ENCODE measurements at regions not wholly inside any gene's neighbourhood (a gene's known extent, or its start where the extent isn't known, plus 50 kb on each side); places are given as distances from the start of the nearest gene placed in this dataset.
A peak's percentile ranks its signal among the peaks of the same experiment; 100 is the strongest.

DNA sequence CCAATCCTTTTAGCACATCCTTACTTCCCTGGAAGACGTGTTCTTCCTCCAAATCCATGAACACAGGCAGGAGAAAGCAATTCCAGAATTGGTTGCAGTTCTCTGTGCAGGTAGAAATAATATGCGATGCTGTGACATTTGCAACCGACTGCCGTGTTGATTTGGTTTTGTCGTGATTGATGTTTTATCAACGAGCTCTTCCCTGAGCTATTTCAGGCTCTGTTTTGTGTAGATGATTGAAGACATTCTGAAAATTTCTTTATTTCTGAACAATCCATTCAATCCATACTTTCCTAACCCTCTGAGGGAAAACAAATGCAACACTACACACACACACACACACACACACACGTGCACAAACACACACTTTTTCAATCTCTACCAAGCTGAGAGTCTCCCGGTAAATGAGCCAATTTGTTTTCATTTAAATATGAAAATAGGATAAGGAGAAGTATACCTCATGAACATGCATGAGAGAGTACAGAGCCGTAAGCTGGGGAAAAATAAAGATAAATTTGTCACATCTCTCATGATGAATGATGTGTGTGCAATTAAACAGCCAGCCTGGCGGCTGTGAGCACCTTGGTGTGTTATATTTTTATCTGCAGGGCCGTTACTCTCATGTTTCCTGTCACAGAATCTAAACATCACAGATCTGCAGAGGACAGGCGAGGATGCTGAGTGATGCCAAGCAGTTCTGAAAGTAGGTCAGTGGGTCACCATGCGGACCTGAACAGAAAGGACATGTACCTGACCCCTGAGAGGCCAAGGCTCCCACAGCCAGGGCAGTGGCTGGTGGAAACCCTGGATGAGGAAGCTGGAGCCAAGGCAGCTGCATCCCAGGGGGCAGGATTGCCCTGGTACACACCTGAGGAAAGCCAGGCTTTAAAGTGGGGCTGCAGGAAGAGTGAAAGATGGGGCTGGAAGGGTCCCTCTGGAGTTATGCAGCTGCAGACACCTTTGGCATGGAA is 64.8 kb downstream of the PDCL3 start:
- DNase-seq = peak; percentile 14

- DNase-seq = no peak
These were observed 65.7 kb downstream of the PDCL3 start for GRCh38 chr2:100628506-100628905.

GRCh38 chr2:100629309-100629708 is 66.5 kb downstream of the PDCL3 start:
- no peak for DNase-seq

DNA sequence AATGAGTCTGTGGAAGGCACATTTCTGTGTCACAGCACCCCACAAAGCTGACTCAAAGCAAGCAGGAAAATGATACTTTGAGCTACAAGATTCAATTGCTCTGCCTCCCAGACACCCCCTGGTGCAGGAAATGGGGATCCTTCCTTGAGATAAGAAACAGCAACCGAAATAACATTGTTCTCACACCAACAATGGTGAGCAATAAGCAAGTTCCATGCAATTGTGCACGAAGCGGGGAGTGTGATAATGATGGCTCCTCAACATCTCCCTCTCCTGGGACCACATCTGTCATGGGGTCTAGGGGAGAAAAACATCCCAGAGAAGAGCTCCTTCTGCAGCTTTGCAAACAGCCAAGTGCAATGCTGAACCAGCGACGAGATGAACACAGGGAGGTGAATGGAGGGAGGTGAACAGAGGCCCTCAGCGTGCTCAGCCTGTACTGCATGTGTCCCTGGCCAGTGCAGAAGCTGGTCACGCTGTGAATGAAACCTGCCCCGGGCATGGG is 67.7 kb downstream of the PDCL3 start:
- DNase-seq = no peak

DNA sequence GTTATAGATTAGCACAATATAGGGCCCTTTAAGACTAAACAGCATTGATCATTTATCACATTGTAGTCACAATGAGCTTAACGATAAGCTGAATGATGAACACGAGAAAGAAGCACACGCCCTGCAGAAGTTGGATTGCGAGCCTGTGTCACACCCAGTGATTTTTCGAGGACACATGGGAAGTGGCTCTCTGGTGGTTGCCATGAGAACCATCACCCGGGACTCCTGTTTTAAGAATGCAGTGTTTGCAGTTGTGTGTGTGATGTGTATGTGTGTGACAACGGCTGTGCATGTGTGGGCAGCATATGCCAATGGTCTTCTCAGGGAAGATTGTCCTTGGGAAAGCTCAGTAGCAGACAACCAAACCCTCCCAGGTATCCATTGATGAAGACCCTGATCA is 69.2 kb downstream of the PDCL3 start:
- no peak for DNase-seq

DNA sequence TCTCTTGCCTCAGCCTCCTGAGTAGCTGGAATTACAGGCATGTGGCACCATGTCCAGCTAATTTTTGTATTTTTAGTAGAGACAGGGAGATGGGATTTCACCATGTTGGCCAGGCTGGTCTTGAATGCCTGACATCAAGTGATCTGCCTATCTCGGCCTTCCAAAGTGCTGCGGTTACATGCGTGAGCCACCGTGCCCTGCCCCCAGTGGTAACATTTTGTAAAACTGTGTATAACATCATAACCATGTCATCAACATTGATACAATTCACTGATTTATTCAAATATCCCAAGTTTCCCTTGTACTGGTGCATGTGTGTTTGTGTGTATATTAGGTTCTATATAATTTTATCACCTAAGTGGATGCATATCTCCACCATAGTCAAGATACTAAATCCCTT is 70.0 kb downstream of the PDCL3 start:
- no peak for DNase-seq

GRCh38 chr2:100639588-100640390 is 77.0 kb downstream of the PDCL3 start:
- DNase-seq = peak; percentile 51

DNA sequence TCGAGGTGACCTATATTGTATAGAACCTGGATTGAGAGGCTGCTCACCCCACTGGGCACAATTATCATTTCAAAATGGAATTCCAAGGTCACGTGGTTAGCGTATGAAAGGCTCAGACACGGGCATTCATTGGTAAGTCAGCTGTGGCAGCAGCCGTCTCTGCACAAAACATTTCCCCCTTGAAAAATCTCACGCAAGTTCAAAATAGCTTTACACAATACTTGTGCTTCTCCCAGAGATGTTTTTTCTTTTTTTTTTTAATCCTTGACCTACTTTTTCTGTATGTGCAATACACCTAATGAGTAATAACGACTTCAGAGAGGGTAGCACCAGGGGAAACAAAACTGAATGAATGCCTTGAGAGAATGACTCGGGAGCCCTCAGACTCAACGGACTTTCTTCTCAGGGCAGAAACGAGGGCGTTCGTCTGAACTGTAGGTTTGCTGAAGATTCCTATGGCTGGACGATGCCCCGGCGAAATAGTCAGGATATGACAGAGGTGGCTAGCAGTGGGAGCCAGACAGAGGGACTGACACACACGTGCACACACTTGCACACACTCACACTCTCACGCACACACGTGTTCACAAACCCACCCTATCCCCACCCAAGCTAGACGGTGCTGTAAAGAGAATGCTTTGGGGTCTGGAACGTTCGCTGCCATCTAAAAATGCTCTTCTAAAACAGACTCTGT is 77.8 kb downstream of the PDCL3 start:
- peak; percentile 66 for DNase-seq

DNA sequence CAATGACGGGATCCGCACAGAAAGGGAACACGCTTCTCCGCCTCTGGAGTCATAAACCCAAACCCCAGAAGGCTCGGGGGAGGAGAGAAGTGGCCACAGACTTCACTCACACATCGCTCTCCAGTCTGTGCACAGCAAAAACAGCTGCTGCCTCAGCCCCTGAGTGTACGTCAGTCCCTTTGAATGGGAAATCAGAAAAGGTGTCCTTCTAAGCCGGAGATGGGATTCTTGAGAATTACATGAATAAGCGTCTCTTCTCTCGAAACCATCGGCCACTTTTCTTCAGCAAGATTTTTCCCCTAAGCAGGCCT is 78.3 kb downstream of the PDCL3 start:
- peak; percentile 54 for DNase-seq

DNA sequence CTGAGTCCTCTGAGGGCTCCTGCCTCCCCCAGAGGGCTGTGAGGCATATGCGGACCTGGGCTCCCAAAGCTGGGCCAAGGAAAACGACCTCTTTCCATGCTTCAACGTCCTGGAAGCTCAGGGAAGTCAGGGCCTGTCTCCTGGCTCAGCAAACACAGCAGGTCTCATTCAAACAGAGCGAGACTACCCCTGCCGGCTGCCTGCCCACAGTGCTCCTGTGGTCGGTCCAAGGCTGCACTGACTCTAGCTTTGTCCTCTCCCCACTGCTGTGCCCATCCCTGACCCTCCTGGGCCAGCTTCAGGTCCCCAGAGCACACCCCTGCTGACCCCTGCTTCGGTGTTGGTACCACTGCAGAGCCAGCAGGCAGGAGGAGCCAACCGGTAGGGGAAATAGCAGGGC is 79.6 kb downstream of the PDCL3 start:
- DNase-seq = no peak

DNA sequence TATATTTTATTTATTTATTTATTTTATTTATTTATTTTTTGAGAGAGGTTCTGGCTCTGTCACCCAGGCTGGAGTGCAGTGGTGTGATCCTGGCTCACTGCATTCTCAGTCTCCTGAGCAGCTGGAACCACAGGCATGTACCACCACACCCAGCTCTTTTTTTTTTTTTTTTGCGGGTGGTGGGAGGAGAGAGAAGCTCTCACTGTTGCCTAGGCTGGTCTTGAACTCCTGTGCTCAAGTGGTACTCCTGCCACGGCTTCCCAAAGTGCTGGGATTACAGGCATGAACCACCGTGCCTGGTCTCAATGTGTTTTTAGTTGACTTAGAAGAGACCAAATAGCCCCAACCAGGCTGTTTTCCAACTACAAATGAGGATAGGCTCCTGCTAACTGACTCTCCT is 80.7 kb downstream of the PDCL3 start:
- DNase-seq = no peak

DNA sequence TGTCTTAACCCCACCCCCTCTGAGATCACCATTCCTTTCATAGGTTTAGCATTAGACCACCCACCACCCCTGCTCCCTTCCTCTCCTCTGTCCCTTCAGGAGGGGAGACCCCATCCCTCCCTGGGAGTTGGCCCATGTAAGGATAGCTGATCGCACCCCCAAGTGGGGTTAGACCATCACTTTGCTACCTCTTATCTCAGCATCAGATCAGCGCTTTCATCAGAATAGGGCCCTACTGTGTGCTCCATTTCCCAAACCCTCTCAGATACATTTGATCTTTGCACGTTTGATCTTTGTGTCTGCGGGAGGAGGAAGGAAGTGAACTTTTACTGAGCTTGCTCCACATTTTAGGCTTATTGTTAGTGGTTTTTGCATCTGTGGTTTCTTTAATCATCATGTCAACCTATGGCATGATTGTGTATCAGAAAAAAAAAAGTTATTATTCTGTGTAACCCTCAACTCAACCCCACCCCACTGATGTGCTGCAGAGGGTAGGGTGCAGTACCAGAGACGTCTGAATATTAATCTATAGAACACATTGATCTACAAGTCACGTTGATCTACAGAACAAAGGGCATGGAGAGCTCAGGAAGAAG is 81.2 kb downstream of the PDCL3 start:
- no peak for DNase-seq

DNA sequence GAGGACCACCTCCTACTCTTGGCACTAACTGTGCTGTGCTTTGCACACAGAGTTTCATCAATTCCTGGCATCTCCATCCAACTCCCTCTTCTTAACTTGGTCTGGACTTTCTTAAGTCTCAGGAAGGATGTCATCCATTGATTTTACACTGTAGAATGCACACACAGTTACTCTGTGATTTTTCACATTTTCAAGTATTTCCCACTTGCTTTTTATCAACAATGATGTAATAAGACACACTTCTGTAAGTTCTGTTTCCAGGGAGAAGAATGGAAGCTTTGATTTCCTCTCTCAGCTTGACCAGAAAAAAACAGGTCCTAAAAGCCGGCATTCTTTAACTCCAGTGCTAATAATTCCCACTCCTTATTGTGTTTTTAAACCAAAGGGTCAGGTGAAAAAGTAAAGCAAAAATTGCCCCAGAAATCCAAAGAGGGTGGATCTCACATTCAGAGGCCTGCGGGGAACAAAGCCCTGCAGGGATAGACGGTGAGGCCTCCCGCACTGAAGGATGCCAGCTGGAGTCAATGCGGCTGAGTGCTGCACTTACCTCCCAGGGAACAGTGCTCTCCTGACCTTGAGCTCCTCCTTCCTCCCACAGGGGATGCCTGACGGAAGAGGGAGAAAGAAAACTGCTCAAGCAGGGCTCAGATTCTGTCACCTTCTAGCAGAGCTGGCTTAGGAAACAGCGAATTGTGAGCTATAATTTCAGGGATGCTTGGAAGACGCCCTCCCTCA is 83.1 kb downstream of the PDCL3 start:
- DNase-seq = peak; percentile 62

DNA sequence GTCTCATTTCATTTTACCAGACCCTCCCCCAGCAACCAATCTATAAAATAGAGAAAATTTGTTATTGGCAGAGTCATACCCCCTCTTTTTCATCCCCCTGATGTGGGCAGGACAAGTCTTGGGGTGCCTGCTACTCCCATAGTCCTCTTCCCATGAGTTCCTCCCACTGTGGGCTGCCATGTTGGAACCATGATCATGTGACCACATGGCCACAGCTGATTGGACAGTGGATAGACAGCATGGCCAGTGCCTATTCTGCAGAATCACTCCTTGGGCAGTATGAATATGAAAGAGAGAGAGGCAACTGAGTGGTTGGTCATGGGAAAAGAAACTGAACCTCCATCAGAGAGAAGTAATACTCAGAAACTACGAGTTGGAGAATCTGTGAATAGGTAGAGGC is 84.9 kb downstream of the PDCL3 start:
- DNase-seq = no peak

DNA sequence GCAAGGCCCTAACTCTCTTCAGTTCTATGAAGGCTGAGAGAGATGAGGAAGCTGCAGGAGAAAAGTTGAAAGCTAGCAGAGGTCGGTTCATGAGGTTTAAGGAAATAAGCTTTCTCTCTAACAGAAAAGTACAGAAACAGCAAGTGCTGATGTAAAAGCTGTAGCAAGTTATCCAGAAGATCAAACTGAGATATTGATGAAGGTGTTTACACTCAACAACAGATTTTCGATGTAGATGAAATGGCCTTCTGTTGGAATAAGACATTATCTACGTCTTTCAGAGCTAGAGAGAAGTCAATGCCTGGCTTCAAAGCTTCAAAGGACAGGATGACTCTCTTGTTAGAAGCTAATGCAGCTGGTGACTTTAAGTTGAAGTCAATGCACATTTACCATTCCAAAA is 87.4 kb downstream of the PDCL3 start:
- no peak for DNase-seq

DNA sequence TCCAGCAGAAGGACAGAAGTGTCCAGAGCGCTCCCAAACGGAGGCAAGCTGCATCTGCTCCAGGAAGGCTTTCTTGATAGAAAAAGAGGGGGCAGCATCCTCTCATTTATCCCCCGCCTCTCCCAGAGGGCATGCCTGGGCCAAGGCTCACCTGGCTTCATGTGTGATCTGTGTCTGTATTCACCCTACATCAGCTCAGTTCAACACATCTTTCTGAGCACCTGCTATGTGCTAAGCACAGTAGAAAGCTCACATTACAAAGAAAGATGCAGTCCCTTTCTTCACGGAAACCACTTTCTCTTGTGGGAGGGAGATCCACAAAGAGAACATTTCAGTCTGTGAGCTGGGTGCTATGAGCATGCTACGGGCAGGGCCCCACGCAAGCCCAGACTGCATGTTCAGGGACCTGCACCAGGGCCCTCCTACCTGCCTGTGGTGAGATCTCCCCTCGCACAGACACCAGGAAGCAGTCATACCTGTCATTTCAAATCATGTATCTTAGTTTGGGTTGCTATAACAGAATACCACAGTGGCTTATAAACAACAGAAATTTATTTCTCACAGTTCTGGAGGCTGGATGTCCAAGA is 90.7 kb downstream of the PDCL3 start:
- DNase-seq = no peak

GRCh38 chr2:100654611-100655010 is 91.8 kb downstream of the PDCL3 start:
- DNase-seq = no peak

- no peak for DNase-seq
These were observed 92.7 kb downstream of the PDCL3 start for GRCh38 chr2:100655446-100655845.

DNA sequence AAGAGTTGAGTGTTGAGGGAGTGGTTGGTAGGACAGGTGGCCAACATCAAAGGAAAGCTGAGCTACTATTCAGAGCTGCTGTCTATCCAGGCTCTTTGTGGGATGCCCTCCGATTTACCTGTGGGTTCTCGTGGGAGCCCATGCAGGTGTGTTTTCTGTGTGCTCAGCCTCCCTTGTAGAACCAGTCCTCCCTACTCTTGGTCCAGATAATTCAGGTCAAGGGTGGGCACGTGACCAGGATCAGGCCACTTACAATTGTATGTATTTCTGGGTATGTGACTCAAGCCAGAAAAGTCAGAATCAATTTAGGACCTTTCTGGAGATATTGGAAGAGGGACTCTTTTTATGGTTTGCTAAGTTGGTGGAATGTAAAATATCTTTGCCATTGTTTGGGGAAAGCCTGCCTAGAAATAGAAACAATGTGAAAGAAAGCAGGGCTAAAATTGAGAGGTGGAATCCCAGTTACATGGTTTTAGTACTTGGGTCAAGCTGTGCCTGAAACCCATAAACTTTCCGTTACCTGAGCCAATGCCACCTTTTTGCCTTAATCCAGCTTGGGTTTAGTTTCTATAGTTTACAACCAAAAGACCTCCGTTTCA is 93.2 kb downstream of the PDCL3 start:
- no peak for DNase-seq

DNA sequence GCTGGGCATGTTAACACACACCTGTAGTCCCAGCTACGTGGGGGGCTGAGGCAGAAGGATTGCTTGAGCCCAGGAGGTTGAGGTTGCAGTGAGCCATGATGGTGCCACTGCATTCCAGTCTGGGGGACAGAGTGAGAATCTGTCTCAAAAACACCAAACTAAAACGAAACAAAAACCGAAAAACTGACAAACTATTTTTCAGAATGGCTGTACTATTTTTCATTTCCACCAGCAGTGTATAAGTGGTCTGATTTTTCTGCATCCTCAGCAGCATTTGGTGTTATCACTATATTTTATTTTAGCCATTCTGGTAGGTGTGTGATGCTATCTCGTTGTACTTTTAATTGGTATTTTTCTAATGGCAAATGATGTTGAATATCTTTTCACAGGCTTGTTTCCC is 95.2 kb downstream of the PDCL3 start:
- DNase-seq = no peak

GRCh38 chr2:100660851-100661584 is 98.2 kb downstream of the PDCL3 start:
- DNase-seq = no peak

Measured in eye (tissue), 1 donor.